Heart right ventricle (tissue), 16 donors: ENCODE measurements at regions not wholly inside any gene's neighbourhood (a gene's known extent, or its start where the extent isn't known, plus 50 kb on each side); places are given as distances from the start of the nearest gene placed in this dataset.

Experiments used
- ATAC-seq, 8 donors: fragments of 200-7000 bp; cut with Tn5 transposase; one replicate each; pipeline ENCODE4 v1.9.1; 2020; ENCODE audit warnings: mild to moderate bottlenecking in 8 of 8, moderate library complexity in 8 of 8, moderate number of reproducible peaks in 1 of 8
- DNase-seq, 2 donors: peaks; one replicate each; pipeline ENCODE4 v3.0.0-alpha.2; 2020
- H3K27ac ChIP-seq, 10 donors: fragments of 200-600 bp; sonication (generic) in 2 of 10; one replicate each; pipeline versions ENCODE4 v1.5.0 to v1.8.0; 2020 to 2022; ENCODE audit warnings: mild to moderate bottlenecking in 3 of 10
- H3K27me3 ChIP-seq, 7 donors: fragments of 200-600 bp; one replicate each; pipeline ENCODE4 v1.8.0; 2021 to 2022; ENCODE audit warnings: mild to moderate bottlenecking in 2 of 7
- H3K36me3 ChIP-seq, 9 donors: fragments of 200-600 bp; sonication (generic) in 1 of 9; one replicate each; pipeline versions ENCODE4 v1.5.0 to v1.8.0; 2020 to 2022; ENCODE audit warnings: mild to moderate bottlenecking in 2 of 9
- H3K4me1 ChIP-seq, 9 donors: fragments of 200-600 bp; sonication (generic) in 1 of 9; one replicate each; pipeline versions ENCODE4 v1.5.0 to v1.8.0; 2020 to 2022; ENCODE audit warnings: mild to moderate bottlenecking in 4 of 9
- H3K4me3 ChIP-seq, 10 donors: fragments of 200-600 bp; sonication (generic) in 2 of 10; one replicate each; pipeline versions ENCODE4 v1.5.0 to v1.8.0; 2020 to 2022; ENCODE audit warnings: mild to moderate bottlenecking in 7 of 10, moderate library complexity in 2 of 10
- H3K9me3 ChIP-seq, 11 donors: fragments of 200-600 bp in 10 of 11; sonication (generic) in 2 of 11; one replicate each; pipeline versions ENCODE4 v1.5.0 to v1.8.0; 2013 to 2022; ENCODE audit warnings: mild to moderate bottlenecking in 2 of 11, control low read depth in 1 of 11, moderate library complexity in 1 of 11
- CTCF ChIP-seq, 9 donors: fragments of 200-600 bp; sonication (generic) in 2 of 9; IDR thresholded peaks; one replicate each; pipeline versions ENCODE4 v1.5.0 to v1.8.0; 2021 to 2022; ENCODE audit warnings: antibody characterized with exemption in 9 of 9, mild to moderate bottlenecking in 5 of 9, moderate library complexity in 1 of 9
- WGBS, 2 donors: extraction: QIAGEN DNeasy Blood & Tissue Kit; methylation state at CpG; one replicate each; pipeline ENCODE4 v1.1.7; 2013; ENCODE audit warnings: inconsistent platforms in 1 of 2; 5-methylcytosine and 5-hydroxymethylcytosine counted together
- intact Hi-C, 10 donors: fragments of 100-400 bp; cut with DNase I; formaldehyde crosslinking; loops; one replicate each; pipeline versions ENCODE4 v1.11.1 to v1.14.2; 2022
- donor health status: Arrhythmogenic right ventricular cardiomyopathy.
- donor health status: ischemic (EF 13 %, LVEDD 7.1; RV severe dilation, severe dysfunction).
- donor health status: healthy with polysubstance abuse.
- donor health status: DM: no; HTN: yes; CAD: no.
- donor health status: DM: no; HTN: no; CAD: no.
- donor health status: ischemic (EF 25% LVEDD 6.9; RV normal size, moderate dysfunction).
- donor health status: ischemic (EF 25% LVEDD 5.7; RV mildly dilated, moderate dysfunction).
- donor health status: healthy.
- donor health status: DM: yes; HTN: yes; CAD: no.
- donor health status: Ischemic cardiomyopathy.
- donor health status: ischemic (EF 35%, LVEDD 5.7; RV mildly dilated, moderate dysfunction).
- donor health status: nonischemic (EF 11% LVEDD 7.7; RV severe dilation, severe dysfunction).
- donor health status: DM: yes; HTN: yes; CAD: no.
- donor health status: PGD.
- donor health status: ischemic (EF 29% LVEDD 5.4; RV normal size, mild dysfunction).
- donor health status: nonischemic (EF 23%, LVEDD 6.1; RV moderate dilation, normal function).

- Histone ChIP-seq H3K9me3 (no peaks in the 10 kb centered on the region), H3K4me1 (peaks cover 0 to 7% (median 0%) of the 10 kb centered on the region in 9 donors), H3K4me3 (no peak overlapping the region), H3K27me3 (peaks cover 0 to 12% (median 0%) of the 10 kb centered on the region in 7 donors), H3K27ac (no peak overlapping the region), H3K36me3 (no peaks in the 10 kb centered on the region)
- ATAC-seq (no peak), DNase-seq (no peak)
- WGBS, 2 donors, result 43 to 44% methylated on average over 3 of the region's 3 CpGs
- intact Hi-C loops, result no loop called here
- no peak for TF ChIP-seq CTCF (IDR thresholded peaks at IDR 0.05)
These were observed 86.1 kb upstream of the UXS1 start for GRCh38 chr2:106280224-106280623.

- H3K9me3 ChIP-seq, result peaks cover 0 to 2% (median 0%) of the 10 kb centered on the region in 11 donors
- intact Hi-C loops, result no loop called here
- H3K27ac ChIP-seq, result no peak overlapping the region
- H3K4me1 ChIP-seq, result peaks cover 0 to 7% (median 0%) of the 10 kb centered on the region in 9 donors
- no peak for TF ChIP-seq CTCF (IDR thresholded peaks at IDR 0.05)
- ATAC-seq (no peak), DNase-seq (no peak)
- 49 to 50% methylated on average over 6 of the region's 6 CpGs for WGBS, 2 donors
- no peaks in the 10 kb centered on the region for H3K36me3 ChIP-seq
- H3K27me3 ChIP-seq, result peaks cover 0 to 12% (median 0%) of the 10 kb centered on the region in 7 donors
- H3K4me3 ChIP-seq, result no peak overlapping the region
These were observed 84.2 kb upstream of the UXS1 start for GRCh38 chr2:106278112-106278876.

- peaks cover 0 to 4% (median 0%) of the 10 kb centered on the region in 11 donors for H3K9me3 ChIP-seq
- ATAC-seq (no peak), DNase-seq (no peak)
- H3K4me1 ChIP-seq, result peaks cover 0 to 7% (median 0%) of the 10 kb centered on the region in 9 donors
- intact Hi-C loops, result no loop called here
- H3K4me3 ChIP-seq, result no peak overlapping the region
- H3K27me3 ChIP-seq, result peaks cover 0 to 12% (median 0%) of the 10 kb centered on the region in 7 donors
- no peaks in the 10 kb centered on the region for H3K36me3 ChIP-seq
- WGBS, 2 donors, result 89% methylated on average over 4 of the region's 4 CpGs
- H3K27ac ChIP-seq, result no peak overlapping the region
- no peak for TF ChIP-seq CTCF (IDR thresholded peaks at IDR 0.05)
These were observed 83.3 kb upstream of the UXS1 start for GRCh38 chr2:106277426-106277825.

GRCh38 chr2:106275971-106276370 lies 81.9 kb upstream of the UXS1 start:
- WGBS, 2 donors, result 96 to 97% methylated on average over 11 of the region's 11 CpGs
- Histone ChIP-seq H3K4me1 (peaks cover 0 to 7% (median 0%) of the 10 kb centered on the region in 9 donors), H3K27me3 (peaks cover 0 to 15% (median 0%) of the 10 kb centered on the region in 7 donors), H3K9me3 (peaks cover 0 to 4% (median 0%) of the 10 kb centered on the region in 11 donors), H3K27ac (no peak overlapping the region), H3K4me3 (no peak overlapping the region), H3K36me3 (no peaks in the 10 kb centered on the region)
- DNase-seq (no peak), ATAC-seq (no peak)
- intact Hi-C loops, result no loop called here
- no peak for TF ChIP-seq CTCF (IDR thresholded peaks at IDR 0.05)
